HepG2 (cell line): ENCODE measurements at regions not wholly inside any gene's neighbourhood (a gene's known extent, or its start where the extent isn't known, plus 50 kb on each side); places are given as distances from the start of the nearest gene placed in this dataset.

Source experiments
- HCFC1 ChIP-seq: fragments of 150-350 bp; IDR thresholded peaks from 2 replicates; pipeline ENCODE4 v1.6.1; 2014; ENCODE audit warnings: low read depth, low read length
- NBN ChIP-seq: fragments of 450-650 bp; conservative IDR thresholded peaks from 2 replicates; pipeline ENCODE4 v1.6.1; 2017

- TF ChIP-seq HCFC1 (no peak), NBN (no peak)
Observed at GRCh38 chr5:29550523-29550922, 1643.0 kb upstream of the CDH6 start.
